HG03108 (cell line): ENCODE measurements at regions not wholly inside any gene's neighbourhood (a gene's known extent, or its start where the extent isn't known, plus 50 kb on each side); places are given as distances from the start of the nearest gene placed in this dataset.
A peak's percentile ranks its signal among the peaks of the same experiment; 100 is the strongest.

Experiments used
- ATAC-seq: cut with Tn5 transposase; IDR thresholded peaks from one replicate; pipeline ENCODE4 v1.9.1; 2021; ENCODE audit warnings: moderate library complexity; ENCODE audit not compliant: unreplicated experiment

- ATAC-seq: no peak
These were observed 332.6 kb upstream of the TMPO start for GRCh38 chr12:98182821-98183220.

GRCh38 chr12:98185606-98186005 is 329.8 kb upstream of the TMPO start:
- no peak for ATAC-seq

DNA sequence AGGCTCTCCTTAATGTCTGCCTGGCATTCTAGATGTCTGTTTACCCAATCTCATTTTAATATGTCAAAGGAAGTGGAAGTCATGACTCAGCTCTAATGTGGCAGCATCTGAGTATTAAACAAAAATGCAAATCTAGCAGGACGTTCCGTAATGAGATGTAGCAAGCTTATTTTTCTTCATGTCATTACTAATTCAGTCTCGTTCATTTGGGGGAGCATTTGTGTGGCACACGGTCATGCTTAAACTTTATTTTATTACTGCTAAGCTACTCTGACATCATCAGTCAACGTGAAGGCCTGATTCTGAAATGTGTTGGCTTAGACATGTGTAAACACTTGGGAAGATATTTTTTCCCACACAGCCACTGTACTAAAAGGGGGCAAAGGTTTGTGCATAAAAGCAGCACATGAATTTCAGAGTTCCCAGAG is 326.7 kb upstream of the TMPO start:
- ATAC-seq: no peak

- ATAC-seq: no peak
These were observed 320.8 kb upstream of the TMPO start for GRCh38 chr12:98194591-98194990.

- ATAC-seq: no peak
These were observed 317.0 kb upstream of the TMPO start for GRCh38 chr12:98198261-98198982.

- no peak for ATAC-seq
These were observed 306.6 kb upstream of the TMPO start for GRCh38 chr12:98208816-98209215.

GRCh38 chr12:98211909-98212695 is 303.3 kb upstream of the TMPO start:
- no peak for ATAC-seq

GRCh38 chr12:98213556-98213955 is 301.8 kb upstream of the TMPO start:
- no peak for ATAC-seq

- no peak for ATAC-seq
These were observed 298.1 kb upstream of the TMPO start for GRCh38 chr12:98217257-98217656.

GRCh38 chr12:98220636-98221035 is 294.8 kb upstream of the TMPO start:
- ATAC-seq: no peak

DNA sequence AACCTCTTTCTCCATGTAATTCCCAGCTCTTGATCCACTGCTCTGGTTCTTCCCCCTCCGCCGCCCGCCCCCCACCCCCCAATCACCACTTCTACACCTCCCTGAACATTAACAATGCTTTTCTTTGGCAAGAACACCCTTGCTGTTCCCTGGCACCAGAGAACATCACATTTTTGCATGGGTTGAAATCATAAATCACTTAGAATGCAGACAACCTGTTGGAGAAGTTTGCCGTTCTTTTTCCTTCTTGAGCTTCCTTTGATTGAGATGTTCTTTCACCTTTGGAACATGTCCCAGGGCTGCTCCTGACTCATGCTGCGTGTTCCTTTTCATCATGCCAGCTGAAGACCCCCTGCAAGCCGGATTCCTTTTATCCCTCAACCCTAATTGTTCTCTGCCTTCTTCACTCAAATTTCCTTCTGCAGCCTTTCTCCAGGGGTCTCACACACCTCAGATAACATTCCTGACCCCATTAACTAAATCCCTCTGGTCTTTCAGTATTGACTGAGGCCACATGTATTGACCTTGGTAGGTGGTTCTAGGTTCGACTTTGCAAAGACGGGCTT is 294.1 kb upstream of the TMPO start:
- no peak for ATAC-seq

- no peak for ATAC-seq
These were observed 293.3 kb upstream of the TMPO start for GRCh38 chr12:98222135-98222534.

DNA sequence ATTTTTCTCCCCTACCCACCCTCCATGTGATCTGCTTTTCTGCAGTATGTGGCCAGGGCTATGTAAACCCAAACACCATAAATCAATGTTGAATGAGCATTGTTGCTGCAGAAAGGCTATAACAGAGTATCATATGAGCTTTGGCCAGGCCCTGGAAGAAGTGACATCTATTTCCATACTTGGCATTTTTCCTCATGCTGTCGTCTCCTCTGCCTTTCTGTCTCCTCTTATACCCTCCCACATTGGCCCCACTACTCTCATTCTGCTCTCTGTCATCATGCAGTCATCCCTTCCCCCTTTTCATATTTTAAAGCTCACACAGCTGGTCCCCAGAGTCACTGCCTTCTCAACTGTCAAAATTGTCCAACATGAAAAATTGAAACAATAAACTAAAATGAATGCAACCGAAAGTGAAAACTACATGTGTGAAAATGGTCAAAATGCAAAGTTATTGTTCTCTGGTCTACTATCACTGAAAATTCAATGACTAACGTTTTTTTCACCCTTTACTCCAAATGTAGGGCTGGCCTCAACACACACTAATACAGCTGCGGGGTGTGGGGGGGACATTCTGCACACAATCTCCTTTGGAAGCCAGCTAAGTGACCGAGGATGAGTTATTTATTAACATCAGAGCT is 290.7 kb upstream of the TMPO start:
- peak; percentile 72 for ATAC-seq

DNA sequence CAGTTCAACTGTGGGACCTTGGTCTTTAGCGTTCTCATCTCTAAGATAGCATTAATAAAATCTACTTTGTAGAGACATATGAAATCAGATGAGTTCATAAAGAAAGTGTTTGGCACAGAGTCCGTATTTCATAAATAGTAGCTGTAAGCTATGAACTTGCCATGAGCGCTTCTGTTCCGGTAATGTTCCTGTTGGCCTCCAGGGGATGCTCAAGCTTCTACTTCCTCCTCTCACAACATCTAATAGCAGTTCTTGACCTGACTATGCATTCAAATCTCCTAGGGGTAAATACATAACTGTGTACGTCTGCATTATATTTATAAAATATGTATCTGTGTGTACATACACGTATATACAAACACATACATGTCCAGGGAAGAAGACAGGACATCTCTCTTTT is 288.2 kb upstream of the TMPO start:
- no peak for ATAC-seq

- ATAC-seq: no peak
These were observed 286.5 kb upstream of the TMPO start for GRCh38 chr12:98228683-98229539.

GRCh38 chr12:98229540-98229924 is 285.9 kb upstream of the TMPO start:
- no peak for ATAC-seq

DNA sequence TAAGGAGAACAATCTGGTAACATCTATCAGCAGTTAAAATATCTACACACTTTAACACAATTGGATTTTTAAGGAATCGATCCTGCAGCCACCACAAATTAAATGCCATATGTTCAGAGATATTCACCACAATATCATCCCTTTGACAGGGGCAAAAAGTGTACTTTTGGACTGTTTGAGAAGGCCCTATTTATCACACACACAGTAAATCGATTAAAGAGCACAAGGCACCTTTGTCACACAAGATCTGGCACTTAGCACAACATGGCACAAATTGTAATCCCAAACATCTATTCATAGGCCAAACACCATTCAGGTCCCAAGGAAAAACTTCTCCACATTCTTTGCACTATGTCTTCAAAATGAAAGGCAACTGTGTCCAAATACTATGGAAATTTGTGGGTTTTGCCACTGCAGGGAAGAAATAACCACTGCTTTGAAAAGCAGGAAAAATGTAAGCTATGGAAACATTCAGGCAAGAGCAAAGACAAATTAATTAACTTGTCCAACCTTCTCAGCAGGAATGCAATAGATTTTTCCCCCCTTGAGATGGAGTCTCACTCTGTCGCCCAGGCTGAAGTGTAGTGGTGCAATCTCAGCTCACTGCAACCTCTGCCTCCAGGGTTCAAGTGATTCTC is 282.5 kb upstream of the TMPO start:
- ATAC-seq: no peak

DNA sequence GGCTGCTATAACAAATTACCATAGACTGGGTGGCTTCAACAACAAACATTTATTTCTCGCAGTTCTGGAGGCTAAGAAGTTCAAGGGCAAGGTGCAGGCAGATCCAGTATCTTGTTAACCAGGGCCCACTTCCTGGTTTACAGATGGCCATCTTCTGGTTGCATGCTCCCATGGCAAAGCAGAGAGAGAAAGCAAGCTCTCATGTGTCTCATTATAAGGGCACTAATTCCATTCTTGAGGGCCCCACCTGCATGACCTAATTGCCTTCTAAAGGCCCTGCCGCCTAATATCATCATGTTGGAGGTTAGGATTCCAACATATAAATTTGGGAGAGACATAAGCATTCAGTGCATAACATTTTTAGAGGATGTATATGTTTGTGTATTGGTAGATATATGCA is 280.1 kb upstream of the TMPO start:
- no peak for ATAC-seq

DNA sequence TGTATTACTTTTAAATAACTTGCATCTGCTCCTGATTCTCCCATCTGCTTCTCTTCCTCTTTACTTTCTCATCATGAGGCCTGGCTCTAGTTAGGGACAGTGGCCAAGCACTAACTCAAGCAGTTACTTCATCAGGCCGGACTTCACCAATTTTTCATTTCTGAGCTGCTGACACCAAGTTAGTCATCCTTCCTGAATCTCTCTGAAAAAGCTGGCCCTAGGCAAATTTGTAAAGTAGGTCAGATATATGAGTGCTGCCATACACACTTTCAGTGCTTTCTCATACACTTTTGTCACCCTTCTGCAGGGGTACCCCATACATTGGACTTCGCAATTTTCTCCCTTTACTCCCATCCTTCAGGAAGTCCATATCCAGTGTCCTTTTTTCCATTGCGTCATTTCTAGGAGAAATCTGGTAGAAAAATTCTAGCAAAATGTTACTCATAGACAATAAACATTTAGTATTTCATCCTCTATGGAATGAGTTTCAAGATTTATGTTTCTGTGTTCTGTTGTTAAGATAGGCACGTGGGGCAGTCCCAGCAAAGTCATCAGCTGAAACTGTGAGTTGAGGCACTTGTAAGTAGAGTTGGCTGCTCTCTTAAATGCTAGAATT is 276.8 kb upstream of the TMPO start:
- no peak for ATAC-seq

DNA sequence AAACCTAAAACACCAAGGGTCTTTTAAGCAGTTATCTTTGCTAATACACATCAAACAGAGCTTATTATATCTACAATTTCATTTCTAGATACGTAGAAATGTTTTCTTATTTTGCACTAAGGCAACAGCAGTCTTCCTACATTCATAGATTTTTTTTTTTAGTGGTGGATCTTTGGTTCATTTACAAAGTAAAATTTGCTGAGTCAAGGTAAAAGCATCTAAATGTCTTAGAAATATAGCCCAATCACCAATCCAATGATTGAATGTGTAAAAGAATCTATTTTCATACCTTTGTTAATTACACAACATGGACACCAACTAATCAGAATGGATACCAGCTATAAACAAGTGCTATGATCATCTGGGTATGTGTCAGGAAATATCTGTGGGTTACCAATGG is 272.2 kb upstream of the TMPO start:
- ATAC-seq: no peak
